ENCODE measurements at regions not wholly inside any gene's neighbourhood (a gene's known extent, or its start where the extent isn't known, plus 50 kb on each side); places are given as distances from the start of the nearest gene placed in this dataset.

- no peak for DNase-seq
These were observed 53.5 kb downstream of the ZNF608 start for GRCh38 chr5:124692950-124693349.

DNA sequence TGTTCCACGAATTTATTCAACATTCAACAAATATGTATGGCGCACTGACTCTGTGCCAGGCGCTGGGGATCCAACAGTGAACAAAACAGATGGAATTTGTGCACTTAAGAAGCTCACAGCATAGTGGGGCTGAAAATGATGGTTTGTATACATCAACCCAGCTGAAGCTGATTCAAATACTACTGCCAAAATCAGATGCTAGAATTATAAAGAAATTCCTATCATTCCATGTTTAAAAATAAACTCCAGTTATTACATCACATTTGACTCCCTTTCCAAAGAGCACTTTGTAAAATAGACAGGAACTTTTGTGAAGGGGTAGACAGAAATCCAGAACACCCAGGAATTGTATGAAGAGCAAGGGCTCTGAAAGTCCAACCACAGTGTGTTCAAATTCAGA lies 54.1 kb downstream of the ZNF608 start:
- no peak for DNase-seq

- no peak for DNase-seq
These were observed 56.8 kb downstream of the ZNF608 start for GRCh38 chr5:124689653-124690052.

DNA sequence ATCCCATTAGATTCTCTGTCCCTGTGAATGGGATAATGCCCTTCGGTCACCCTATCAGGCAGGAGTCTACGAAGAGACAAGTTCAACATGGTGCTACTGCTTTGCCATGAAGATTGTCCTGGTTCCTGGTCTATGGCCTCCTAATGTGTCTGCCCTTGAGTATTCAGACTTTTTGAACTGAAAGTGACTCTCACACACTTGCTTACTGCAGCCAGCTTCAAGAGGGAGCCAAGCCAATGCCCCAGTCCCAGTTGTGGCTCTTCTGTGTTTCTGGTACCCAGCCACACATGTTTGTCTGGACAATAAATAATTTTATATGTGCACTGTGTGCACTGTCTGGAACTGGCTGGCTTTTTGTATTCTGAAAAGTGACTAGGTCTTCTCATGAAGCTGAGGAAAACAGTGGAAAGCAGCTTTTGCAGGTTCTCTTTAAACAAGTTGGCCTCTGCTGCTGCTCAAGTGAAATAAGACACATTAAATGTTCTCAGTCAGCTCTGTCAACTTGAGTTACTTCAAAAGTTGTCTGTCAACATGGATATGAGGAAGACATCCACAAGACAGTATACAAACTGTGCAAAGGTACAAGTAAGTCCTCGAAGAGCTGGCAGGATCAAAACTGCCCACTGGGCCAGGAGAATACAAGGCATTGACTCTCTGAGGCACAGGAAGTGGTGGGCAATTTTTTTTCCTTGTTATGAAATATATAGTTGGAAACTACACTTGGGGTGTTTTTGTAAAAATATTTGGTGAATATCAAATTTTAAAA lies 60.0 kb downstream of the ZNF608 start:
- no peak for DNase-seq

- no peak for DNase-seq
These were observed 61.0 kb downstream of the ZNF608 start for GRCh38 chr5:124685404-124685930.

DNA sequence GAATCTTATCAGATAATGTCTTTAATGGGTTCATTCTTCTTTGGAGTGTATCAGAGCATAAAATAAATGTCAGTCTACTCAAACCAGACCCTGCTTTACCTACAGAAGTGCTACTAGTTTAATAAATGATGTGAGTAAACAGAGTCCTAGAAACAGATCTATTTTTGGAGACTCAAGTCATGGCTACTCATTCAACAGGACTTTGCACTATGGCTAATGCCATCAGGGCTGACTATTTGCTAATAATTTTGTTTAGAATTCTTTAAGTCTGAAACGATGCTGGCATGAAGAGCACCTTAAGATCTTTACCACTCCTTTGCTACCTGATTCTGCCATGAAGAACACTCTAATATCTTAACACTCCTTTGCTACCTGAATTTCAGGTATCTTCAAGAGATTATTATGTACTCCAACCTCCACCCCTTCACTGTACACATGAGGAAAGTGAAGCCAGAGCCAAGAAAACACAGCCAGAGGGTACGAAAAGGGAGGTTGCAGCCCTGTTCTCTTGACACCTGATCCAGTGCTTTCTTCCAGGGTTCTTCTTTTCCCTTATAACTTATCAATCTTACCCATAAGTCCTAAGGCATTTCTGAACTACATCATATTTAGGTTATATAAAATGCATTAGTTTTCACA lies 62.4 kb downstream of the ZNF608 start:
- no peak for DNase-seq

DNA sequence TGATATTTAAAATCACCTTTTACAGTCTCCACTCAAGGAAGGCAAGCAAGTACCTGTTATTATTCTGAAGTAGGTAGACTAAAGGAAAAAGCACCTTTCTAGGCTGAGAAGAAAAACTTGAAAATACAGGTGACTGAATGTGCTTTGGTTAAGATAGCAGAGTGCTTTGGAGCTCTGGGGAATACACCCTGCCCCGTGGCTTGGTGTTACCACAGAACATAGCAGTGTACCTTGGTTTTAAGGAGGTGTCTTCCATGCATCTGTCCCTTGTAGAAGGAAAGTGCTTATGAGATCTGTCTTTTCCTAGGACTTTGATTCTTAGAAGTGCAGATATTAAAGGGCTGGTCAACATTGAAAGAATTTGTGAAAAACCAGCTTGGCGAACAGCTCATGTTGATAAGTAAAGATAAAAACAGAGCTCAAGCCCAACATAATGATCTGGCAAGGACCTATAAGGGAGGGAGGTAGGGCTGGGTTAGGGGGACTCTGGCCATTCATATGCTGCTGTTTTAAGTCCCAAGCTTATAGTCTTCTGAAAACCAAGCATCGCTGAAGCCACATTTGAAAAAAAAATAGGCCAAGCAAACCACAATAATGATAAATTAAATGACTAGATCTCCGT lies 66.8 kb downstream of the ZNF608 start:
- DNase-seq, result no peak

GRCh38 chr5:124678922-124679519 lies 67.4 kb downstream of the ZNF608 start:
- DNase-seq, result no peak

DNA sequence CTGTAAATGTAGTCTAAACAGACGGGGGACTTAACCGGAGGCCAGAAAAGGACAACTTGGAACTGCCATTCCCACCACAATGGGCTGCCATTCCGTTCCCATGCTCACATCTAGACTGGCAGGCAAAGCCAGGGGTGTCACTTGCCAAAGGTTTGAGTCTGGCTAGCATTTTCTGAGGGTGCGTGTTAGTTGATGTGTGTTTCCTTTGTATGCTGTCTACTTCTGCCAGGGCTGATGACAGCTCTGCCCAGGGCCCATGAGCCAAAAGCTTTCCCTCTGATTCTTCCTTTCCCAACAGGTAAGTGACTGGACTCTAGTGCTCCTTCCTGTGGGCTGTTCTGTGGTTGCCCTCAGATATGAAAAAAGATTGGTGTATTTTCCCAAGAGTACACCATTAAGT lies 68.0 kb downstream of the ZNF608 start:
- no peak for DNase-seq

DNA sequence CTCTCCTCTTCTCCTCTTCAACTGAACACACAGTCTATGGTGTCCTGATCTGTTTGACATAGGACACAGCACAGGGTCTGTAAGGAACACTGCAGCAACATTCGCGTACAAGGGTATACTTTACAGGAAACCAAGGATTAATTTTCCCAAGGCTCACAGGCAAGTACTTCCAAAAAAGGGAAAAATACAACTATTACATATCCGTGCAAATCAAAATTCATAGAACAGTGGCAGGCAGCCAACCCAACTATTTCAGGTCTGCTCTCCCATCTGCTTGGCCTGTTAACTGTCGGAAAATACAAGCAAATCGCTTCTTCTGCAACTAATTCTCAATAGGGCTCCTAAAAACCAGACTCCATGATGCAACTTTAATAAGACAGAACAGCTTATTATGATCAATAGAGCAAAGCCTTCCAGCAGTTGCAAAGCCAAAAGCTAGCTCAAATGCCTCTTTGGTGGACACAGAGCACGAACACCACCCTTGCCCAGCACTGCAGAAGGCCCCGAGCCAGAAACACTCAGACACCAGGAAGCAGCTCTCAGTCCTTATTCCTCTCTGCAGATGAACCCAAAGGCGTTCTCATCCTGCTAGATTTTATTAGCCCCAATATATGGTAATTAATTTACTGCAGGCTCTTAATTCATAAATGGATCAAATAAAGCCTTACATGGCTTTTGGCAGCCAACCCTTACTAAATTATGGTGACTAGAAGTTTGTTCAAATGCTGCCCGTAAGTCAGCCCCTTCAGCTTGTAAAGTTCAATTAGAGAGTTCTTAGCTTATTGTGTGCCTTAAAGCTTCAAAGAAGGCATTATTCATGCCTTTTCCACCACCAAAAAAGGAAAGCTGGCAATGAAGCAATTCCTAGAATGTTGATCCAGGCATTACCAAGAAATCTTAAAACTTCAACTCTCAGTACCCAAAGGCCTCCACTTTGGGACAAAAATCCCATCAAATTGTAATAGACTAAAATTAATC lies 68.8 kb downstream of the ZNF608 start:
- DNase-seq, result no peak

DNA sequence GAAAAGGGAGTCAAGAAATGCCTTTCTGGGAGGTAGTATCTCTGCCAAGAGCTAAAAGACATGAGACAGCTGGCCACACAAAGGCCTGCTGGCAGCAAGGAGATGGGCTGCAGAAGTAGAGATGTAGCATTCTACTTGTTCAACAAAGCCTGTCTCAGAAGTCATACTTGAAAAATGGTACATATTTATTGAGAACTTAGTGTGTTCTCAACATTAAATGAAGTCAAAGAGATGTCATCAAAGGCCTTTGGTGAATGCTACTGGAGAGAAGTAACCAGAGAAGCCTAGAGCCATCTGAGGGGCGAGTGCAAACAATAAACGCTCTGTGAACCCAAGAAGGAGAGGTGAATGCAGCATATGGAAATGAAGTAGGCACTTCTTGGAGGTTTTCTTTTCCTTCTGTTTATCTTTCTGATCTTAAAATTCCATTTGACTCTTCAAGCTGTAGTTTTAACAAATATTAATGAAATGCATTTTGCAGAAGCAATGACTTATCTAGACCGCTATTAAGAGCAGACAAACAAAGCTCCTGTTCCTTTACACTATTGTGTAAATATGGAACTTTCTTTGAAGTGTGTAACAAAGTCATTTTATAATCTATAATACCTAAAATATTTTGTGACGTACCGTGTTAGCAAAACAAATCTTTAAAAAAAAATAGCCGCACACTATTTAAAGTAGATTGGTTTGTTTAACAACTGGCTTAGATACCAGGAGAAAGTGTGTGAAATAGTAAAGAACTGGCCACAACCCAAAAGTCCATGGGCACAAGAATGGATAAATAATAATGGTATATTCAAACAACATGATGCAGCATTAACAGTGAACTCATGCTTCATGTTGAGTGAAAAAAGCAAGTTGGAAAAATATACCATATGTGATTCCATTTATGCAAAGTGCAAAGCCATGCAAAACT lies 70.2 kb downstream of the ZNF608 start:
- DNase-seq, result no peak

- no peak for DNase-seq
These were observed 75.2 kb downstream of the ZNF608 start for GRCh38 chr5:124671193-124671592.

DNA sequence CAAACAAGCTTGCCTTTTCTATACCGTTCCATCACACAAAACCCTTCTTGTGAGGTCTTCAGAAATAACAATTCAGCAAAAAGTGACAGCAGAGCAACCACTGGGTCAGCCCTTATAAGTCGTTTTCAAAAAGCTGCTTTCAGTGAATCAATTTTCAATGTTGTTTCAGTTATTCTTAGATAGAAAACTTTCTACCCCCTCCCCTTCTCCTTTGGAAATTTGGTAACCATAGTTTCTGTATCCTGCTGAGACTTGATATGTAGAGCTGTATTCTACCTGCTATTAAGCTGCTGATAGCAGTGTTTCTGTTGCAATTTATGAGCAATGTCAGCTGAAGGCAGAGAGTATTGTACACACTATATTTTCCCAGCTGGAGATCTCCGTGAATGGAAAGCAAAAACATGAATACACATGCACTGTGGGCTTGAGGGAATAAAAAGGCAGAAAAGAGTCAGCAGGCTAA lies 75.7 kb downstream of the ZNF608 start:
- no peak for DNase-seq

- no peak for DNase-seq
These were observed 76.3 kb downstream of the ZNF608 start for GRCh38 chr5:124669956-124670721.

DNA sequence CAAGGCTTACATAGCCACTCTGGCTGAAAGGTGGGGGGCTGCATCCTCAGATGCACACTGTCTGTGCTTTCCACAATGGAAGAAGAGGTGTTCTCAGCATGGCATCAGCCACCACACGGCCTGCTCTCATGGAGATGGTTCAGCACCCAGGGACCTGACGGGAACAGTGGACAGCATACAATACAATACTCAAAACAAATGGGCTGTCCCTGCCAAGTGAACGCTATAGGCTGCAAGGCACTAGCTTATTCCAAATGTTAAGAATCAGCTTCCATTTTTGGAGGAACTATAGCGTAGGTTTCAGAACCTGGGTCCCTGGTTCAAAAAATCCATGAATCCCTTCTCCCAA lies 77.2 kb downstream of the ZNF608 start:
- no peak for DNase-seq

DNA sequence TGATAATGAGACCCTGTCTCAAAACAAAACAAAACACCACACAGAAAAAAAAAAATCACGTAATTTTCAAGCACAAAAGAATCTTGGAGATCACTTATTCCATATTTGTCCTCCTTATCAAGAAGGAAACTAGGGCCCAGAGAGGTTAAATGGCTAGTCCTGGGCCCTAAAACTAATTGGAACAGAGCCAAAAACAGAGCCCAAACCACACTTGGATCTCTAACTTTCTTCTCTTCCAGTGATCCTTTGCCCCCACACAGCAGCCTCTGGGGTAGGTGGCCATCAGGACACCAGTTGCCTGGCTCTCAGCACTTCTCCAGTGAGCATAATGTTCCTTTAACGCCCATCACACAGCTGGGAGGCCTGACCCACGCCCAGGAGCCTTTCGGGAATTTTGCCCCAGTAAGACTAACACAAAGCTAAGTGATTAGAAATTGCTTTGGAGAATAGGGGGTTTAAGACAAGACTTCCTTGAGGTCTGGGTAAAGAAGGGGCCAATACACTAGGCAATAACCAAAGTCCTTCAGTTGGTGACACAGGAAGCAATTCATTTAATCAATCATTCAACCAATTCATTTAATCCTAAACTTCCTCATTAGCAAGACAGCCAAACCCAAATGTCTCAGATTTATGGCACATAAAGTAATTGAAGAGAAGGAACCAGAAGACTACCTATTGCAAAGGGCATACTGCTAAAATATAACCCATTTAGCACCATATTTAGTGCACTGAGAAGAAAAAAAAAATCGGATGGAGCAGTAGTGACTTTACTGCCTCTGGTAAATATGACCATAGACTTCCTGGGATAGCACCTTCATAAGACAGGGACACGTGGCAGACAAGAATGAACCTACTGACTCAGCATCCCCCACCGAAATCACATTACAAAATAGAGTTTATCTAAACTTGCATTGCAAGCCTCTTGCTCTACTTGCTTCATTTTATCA lies 77.8 kb downstream of the ZNF608 start:
- DNase-seq, result no peak

DNA sequence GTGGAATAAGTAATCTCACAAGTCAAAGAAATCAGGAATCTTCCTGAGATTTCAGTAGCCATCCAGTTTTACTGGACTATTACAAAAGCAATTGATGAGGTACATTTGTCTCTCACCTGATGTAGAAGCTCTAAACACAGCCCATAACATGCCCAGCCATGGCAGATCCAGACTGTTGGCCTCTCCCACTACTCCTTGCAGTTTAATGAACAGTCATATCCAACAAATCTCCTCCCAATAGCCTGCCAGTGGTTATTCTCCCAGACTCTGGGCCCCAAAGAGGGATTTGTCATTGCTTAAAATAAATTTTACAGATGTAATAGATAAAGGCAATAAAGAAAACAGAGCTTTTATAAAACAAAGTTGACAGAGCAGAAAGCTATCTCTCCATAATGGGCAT lies 80.8 kb downstream of the ZNF608 start:
- DNase-seq, result no peak

GRCh38 chr5:124665035-124665434 lies 81.4 kb downstream of the ZNF608 start:
- DNase-seq, result no peak

DNA sequence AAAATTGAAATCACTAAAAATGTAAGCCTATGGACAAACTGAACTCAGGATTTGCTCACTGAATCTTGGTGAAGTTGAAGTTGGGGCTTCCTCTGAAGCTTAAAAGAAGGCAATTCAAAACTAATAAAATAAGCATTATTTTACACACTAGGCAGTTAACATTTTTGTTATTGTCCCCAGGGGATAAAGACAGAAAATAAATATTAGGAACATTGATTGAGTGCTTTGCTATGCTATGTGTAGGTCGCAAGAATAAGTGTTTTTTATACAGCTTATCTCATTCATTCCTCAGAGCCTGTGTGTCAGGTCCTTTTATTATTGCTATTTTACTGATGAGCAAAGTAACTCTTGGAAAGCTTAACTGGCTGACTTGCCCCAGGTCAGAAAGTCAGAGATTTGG lies 82.2 kb downstream of the ZNF608 start:
- no peak for DNase-seq

Data from NCI-H526 treated with DMSO at 0.1 percent for 48 hours (cell line).